GM21737 (cell line): ENCODE measurements at regions not wholly inside any gene's neighbourhood (a gene's known extent, or its start where the extent isn't known, plus 50 kb on each side); places are given as distances from the start of the nearest gene placed in this dataset.
"Not testable (repeated sequence)": the region's sequence is repeated elsewhere in the genome, so short reads cannot be mapped to it uniquely, and the experiment has no call there.

Experiments used
- ATAC-seq: cut with Tn5 transposase; IDR thresholded peaks from one replicate; pipeline ENCODE4 v1.9.1; 2021; ENCODE audit warnings: mild to moderate bottlenecking, moderate library complexity; ENCODE audit not compliant: unreplicated experiment

DNA sequence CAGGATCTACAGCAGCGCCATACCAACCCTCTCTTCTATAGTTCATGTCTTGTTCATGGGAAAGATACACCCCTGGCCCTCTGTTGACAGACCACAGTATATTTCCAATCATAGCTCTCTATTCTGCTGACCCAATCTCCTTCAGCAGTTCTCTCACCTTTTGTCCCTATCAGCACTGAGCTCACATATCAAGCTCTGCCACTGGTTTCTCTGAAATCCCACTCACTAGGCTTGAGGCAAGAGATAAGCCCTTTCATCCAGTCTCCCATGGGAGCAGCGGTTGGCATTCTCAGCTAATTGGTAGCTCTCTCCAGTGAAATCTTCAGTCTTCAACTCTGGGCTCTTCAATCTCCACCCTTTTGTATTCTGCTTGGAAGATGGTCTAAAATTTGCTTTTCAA, 313.4 kb downstream of the GJA1 start:
- ATAC-seq: no peak

DNA sequence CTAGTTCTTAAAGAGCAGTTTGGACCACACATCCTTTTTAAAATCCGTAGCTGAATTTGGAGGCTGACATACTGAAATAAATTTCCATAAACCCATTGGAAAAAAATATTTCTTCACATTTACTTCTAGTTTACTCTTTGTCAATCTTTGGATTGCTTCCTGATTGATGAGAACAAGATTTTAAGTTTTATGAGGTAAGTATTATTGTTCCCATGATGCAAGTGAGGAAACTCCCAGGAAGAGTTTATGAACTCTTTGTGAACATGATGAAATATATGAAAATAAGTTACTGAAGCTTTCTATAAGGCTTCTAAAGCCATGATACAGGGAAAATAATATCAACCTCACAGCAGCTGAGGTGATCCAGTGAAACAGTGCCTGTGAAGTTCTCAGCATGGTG, 320.0 kb downstream of the GJA1 start:
- ATAC-seq: no peak

DNA sequence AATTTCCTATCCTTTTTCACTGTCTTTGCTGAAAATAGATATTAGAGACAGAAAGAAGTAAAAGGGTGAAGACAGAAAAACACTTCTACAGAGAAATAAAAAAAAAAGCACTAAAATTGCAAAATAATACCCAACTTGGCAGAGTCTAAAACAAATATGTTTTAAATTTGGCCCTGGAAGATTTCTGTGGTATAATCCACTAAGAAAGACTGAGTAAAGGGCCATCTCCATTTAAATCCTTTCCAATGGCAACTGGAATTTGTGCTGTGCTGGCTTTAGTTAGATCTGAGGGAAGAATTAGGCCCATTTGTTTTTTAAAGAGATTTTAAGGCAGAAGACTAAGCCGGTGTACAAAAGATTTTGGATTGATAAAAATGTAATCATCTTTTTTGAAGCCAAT, 321.2 kb downstream of the GJA1 start:
- ATAC-seq: no peak

DNA sequence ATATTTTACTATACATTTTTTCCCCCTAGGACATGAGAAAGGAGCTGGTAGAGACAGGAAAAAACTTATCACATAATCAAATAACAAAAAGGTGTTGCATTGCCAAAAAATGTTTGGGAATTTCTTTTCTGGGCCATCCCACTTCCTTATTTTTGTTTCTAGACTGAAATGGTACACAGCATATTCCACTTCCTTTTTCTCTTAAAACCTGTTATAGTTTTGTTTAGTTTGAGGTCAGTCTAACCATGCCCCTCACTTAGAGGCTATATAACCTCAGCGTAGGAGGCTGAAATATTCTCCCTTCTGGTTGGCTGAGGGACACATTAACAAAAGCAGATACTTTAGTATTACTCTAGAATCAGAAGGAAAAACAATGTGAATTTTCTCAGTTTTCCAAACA, 323.9 kb downstream of the GJA1 start:
- ATAC-seq: no peak

DNA sequence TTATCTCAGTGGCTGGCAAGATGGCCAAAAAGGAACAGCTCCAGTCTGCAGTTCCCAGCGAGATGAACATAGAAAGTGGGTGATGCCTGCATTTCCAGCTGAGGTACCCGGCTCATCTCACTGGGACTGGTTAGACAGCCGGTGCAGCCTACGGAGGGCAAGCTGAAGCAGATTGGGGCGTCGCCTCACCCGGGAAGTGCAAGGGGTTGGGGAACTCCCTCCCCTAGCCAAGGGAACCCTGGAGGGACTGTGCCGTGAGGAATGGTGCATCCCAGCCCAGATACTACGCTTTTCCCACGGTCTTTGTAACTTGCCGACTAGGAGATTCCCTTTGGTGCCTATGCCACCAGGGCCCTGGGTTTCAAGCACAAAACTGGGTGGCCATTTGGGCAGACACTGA, 324.7 kb downstream of the GJA1 start:
- no peak for ATAC-seq

DNA sequence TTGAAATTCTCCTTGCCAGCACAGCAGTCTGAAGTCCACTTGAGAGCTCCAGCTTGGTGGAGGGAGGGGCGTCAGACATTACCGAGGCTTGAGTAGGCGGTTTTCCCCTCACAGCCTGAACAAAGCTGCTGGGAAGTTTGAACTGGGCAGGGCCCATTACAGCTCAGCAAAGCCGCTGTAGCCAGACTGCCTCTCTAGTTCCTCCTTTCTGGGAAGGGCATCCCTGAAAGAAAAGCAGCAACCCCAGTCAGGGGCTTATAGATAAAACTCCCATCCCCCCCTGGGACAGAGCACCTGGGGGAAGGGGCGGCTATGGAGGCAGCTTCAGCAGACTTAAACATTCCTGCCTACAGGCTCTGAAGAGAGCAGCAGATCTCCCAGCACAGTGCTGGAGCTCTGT, 325.3 kb downstream of the GJA1 start:
- ATAC-seq: no peak

DNA sequence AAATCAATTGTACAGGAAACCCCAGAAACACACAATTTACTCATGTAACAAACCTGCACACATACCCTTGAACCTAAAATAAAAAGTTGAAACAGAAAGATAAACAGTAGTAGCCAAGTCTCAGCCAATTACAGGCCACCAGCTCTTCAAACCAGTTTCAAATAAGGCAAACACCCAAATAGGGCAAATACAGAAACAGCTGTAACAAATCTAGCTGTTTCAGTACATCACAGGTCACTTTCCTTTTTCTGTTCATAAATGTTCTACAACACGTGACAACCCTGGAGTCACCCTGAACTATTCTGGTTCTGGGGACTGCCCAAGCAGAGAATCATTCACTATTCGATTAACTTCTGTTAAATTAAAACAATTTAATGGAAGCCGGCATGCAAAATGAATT, 329.0 kb downstream of the GJA1 start:
- ATAC-seq: peak; percentile 88

DNA sequence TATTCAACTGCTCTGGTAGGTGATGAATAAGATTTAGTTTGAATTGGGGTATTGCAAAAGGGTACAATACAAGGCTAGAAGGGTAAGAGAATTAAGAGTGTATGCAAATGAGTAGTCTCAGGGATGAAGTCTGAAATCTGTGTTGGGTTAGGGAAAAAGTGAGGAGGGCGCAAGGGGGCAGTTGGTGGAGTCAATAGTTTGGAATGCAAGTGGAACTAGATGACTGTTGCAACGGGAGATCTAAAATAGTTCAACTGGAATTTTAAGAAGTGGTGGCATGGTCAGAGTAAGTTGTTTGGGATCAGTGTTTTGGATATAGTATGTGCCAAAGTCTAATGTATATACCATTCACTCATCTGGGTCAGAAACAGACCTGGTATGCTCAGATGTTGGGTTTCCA, 329.6 kb downstream of the GJA1 start:
- ATAC-seq: no peak

DNA sequence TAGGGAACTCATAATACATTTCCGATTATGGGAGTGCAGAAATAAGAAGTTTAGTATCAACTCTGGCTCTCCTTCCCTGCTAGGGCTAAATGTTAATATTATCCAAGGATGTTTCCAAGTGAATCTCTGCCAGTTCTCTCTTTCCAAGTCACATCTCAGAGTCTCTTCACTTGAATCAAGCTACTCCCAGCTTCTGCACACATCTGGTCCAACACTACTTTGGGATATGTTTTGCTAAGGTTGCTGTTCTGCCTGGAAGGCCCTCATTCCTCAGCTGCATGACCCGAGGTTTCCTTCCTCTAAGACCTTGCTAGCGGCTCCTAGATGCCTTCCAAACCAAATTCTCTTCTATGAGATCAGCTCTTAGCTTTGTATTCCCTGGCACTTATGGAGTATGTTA, 331.8 kb downstream of the GJA1 start:
- no peak for ATAC-seq

DNA sequence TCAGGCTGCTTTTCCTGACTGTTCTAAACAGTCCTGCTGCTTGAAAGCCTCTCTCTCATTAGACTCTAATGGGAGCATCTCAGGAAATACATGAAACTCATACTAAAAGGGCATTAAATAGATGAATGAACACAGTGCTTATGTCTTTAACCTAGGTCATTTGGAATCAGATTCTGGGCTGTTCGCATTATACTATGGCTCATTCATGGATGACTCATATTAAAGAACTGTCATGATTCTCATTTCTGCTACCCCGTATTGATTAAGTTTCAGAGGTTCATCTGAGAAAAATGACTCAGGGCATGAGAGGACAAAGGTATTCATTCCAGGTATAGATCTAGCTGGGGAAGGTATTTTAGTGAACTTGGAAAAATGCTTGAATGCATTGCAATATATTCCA, 335.5 kb downstream of the GJA1 start:
- peak; percentile 44 for ATAC-seq

DNA sequence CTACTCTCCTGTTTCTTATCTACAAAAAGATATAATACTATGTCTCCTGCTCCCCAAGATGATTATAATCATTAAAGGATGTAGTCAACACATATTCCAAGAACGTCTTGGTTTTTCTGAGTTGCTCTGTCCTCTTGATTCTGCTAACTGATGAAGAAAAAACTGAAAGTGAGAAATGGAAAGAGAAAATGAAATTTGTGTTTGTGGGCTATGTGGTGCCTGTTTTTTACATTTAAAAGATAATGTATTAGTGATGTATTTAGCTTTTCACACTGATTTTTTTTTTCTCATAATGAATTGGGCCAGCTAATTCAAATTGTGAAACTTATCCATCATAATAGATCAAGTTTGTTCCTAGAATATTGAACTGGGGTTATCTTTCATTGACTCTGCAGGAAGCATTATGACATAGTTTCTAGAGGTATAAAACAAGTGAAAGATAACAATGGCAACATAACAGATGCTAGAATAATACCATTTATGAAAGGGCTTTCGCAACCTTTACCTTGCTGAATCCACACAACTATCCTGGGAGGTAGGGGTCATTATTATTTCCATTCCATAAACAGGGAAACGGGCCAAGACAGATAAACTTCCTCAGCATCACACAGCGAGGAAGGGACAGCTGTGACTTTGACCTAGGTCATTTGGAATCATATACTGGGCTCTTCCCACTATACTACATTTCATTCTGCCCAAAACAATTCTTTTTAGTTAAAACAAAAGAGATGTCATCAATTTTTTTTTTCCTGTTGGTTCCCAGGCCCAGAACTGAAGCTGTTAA, 336.7 kb downstream of the GJA1 start:
- peak; percentile 91 for ATAC-seq

DNA sequence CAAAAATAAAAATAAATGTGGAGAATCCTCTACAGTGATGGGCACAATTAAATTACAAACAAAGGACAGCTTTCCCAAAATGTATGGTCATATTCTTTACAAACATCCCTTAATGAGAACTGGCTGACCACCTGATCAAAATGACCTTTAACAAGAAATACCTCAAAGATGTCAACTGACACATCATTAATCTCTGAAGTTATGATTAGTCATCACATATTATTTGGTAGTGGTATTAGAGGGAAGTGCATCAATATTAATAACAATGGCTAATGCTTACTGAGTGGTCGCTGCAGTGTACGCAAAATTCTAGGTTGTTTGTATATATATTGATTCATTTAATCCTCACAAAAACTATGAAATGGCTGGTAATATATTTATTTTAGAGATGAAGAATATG, 340.6 kb downstream of the GJA1 start:
- no peak for ATAC-seq

DNA sequence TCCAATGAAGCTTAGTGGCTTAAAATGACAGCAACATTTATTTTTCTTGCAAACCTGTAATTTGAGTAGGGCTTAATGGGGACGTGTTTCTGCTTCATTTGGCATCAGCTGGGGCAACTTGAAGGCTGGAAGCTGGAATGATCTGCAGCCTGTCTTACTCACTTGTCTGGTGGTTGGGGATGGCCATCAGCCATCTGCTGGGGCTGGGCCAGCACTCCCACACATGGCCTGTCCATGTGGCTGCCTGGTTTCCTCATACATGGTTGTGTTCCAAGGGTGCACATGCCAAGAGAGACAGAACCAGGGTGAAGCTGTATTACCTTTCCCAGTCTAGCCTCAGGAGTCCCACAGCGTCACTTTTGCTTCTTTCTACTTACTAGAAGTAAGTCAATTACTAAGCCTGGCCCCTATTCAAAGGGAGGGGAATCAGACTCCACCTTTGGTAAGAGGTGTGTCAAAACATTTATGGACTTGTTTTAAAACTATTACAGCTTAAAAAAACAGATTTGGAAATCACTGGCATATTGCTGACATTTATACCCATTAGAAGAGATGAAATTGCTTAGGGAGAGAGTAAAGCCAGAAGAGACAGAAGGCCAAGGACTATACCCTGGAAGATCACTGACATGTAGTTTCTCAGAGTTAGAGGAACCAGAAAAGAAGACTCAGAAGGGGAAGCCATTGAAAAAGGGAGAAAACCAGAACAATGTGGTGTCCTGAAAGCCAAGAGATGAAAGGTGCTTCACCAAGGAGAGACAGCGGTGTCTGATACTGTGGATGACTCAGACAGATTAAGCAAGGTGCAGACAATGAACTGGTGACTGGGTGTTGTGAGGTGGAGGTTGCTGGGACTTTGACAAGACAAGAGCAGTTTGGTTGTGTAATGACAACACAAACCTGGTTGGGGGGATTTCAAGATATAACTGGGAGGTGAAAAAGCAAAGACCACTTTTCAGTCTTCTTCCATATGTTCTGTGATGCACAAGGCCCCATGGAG, 345.2 kb downstream of the GJA1 start:
- ATAC-seq: no peak

DNA sequence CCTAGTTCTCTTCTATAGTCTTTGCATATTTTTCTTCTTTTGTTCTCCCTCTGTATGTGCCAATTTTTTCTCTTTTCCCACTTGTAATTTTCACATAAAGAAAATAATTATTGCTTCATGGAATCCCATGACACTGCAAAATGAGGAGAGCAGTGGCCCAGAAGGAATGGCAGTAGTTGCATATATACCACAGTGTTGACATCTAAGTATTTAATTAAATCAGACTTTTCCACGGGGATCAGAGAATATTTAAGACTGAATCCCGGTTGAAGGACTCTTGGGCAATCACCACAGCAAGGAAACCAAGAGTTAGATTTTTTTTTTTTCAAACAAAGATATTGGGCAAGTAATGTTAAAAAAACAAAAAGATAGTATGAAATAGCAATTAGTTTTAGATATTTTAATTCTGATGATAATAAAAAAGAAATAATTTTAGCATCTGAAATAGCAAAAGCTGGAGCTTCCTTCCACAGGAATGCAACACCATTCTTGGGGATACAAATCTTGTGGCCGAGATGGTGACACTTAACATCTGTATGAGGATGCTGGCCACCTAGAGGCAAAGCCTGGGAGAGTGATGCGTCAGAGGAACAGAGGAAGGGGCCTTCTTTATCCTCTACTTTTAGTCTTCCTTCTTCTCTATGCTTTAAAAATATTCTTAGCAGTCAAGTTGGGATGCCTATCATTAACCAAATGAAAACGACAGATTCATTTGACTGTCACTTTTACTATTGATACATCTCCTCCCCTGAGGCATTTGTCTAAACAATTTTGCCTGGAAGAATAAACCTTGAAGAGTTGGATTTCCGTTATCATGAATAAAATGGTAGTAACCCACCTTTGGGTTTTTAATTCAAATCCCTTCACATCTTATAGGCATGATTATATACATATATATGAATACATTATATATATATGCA, 356.2 kb downstream of the GJA1 start:
- no peak for ATAC-seq

DNA sequence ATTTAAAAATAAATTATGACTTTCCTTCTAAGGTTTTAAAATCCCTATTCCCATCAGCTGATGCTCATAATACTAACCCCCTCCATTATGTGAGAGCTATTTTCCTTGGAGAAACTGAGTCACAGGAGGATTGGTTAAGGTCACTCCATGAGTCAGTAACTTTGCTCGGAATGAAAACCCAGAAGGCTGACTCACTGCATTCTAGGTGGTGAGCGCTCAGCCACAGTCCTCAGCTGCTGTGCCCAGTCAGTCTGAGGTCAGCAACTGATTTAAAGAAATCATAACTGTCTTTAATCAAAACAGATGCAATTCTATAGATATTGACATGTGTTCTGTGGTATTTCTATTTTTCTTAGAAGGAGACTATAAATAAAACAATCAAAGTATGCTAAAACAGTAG, 359.2 kb downstream of the GJA1 start:
- no peak for ATAC-seq

DNA sequence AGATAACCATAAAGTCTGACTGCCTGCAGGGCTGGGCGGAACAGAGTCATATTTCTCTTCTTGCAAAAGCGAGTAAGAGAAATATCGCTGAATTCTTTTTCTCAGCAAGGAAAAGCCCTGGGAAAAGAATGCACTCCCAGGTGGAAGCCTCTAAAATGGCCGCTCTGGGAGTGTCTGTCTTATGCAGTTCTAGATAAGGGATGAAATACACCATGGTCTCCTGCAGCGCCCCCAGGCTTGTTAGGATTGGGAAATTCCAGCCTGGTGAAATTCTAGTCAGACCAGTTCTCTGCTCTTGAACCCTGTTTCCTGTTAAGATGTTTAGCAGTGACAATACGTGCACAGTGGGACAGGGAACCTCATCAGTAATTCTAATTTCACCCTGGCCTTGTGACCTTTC, 362.2 kb downstream of the GJA1 start:
- ATAC-seq: not testable (repeated sequence)

DNA sequence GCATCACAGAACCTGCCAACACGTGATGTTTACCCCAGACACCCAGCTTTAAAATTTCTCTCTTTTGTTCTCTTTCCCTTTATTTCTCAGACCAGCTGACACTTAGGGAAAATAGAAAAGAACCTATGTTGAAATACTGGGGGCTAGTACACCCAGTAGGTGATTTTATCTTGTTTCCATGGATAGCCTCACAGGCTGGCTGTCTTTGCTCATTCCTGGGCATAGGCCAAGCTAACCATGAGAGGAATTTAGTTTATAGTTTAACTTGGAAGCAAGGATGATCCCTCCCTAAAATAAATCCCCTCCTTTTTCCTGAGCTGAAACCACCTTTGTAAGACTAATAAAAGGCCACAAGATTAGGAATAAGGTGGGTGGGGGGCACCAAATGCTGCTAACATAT, 362.7 kb downstream of the GJA1 start:
- ATAC-seq: not testable (repeated sequence)

DNA sequence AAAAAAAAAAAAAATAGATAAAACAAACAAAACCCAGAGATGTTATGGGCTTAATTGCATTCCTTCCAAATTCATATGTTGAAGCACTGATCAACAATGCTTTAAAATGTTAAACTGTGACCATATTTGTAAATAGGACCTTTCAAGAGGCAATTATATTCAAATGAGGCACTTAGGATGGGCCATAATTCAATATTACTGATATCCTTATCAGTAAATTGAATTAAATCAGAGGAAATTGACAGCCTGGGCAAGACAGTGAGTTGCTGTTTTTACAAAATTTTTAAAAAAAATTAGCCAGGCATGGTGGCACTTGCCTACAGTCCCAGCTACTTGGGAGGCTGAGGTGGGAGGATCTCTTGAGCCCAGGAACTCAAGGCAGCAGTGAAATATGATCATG, 364.1 kb downstream of the GJA1 start:
- no peak for ATAC-seq

DNA sequence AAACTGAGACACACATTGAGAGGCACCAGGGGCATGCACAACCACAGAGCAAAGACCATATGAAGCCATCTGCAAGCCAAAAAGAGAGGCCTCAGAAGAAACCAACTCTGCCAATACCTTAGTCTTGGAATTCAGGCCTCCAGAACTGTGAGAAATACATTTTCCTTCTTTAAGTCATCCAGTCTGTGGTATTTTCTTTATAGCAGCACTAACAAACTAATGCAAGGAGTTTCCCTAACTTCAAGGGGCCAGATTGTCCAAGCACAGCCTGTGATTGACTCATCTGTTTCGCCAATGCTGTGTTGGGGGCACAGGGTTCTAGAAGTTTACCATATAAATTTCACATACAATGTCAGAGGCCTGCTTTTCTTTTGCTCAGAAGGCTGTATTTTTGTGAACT, 364.6 kb downstream of the GJA1 start:
- ATAC-seq: no peak

DNA sequence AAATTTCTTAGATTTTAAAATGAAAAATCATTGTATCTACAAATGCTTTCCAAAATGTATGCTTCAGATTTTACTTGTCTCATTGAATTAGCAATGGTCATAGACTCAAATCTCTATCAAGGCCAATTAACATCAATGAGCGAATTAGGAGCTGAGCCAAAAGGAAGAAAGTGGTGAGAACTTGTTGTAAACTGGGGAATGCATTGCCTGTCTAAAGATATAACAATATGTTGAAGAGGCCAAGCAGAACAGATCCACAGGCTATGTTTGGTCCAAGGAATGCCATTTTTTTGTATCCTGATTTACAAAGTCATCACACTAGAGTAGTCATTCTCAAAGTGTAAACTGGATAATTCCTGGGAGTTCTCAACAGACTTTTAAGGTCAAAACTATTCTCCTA, 370.7 kb downstream of the GJA1 start:
- no peak for ATAC-seq

DNA sequence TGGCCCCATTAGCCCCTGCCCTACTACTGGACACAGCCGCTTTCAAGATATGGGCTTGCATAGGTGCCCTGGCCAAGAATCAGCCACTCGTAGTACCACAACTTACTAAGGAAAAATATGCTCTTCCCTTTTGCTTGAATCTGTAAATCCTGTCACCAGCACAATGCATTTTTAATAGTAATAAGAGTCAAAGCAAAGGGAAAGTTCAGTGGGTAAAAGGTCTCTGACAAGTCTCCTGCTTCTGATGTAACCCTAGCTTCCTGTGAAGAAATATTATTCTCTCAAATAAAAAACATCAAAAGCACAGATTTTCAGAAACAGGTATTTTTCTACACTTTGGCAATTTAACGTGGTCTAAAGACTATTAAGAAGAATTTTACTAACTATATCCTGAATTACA, 373.8 kb downstream of the GJA1 start:
- no peak for ATAC-seq
